ENCODE measurements at regions not wholly inside any gene's neighbourhood (a gene's known extent, or its start where the extent isn't known, plus 50 kb on each side); places are given as distances from the start of the nearest gene placed in this dataset.

GRCh38 chr21:22343303-22343702 lies 1345.1 kb downstream of the NCAM2 start:
- H3K4me3 Mint-ChIP-seq = no peak overlapping the region
- H3K9me3 ChIP-seq (ENCODE audit: control insufficient read depth in 1 of 2, low read length in 2 of 2) = peaks cover 0 to 4% of the 10 kb centered on the region in 2 donors
- intact Hi-C loops (cut with micrococcal nuclease) = no loop called here
- H3K4me1 Mint-ChIP-seq = no peaks in the 10 kb centered on the region
- H3K27me3 Mint-ChIP-seq = no peaks in the 10 kb centered on the region
- no peaks in the 10 kb centered on the region for H3K27me3 ChIP-seq (ENCODE audit: insufficient read depth, low read length)
- no peaks in the 10 kb centered on the region for H3K36me3 ChIP-seq (ENCODE audit: insufficient read depth, low read length)
- H3K27ac ChIP-seq (ENCODE audit: low read depth, low read length) = no peak overlapping the region
- no peaks in the 10 kb centered on the region for H3K4me1 ChIP-seq (ENCODE audit: insufficient read depth, low read length)
- no peaks in the 10 kb centered on the region for H3K36me3 Mint-ChIP-seq
- H3K4me3 ChIP-seq (ENCODE audit: low read length in 2 of 2) = no peak overlapping the region
- no peak for DNase-seq
- no peak overlapping the region for H3K27ac Mint-ChIP-seq
- H3K9me3 Mint-ChIP-seq = peaks cover 2 to 41% (median 20%) of the 10 kb centered on the region in 8 donors
- ChIA-PET POLR2A (ENCODE audit: partially characterized antibody) (no interaction called here), CTCF (ENCODE audit: partially characterized antibody) (no interaction called here)

GRCh38 chr21:22343721-22344120 lies 1345.5 kb downstream of the NCAM2 start:
- Mint-ChIP-seq H3K4me3 (no peak overlapping the region), H3K27me3 (no peaks in the 10 kb centered on the region), H3K36me3 (no peaks in the 10 kb centered on the region), H3K9me3 (peaks cover 2 to 40% (median 19%) of the 10 kb centered on the region in 8 donors), H3K27ac (no peak overlapping the region), H3K4me1 (no peaks in the 10 kb centered on the region)
- Histone ChIP-seq H3K27me3 (ENCODE audit: insufficient read depth, low read length) (no peaks in the 10 kb centered on the region), H3K4me1 (ENCODE audit: insufficient read depth, low read length) (no peaks in the 10 kb centered on the region), H3K36me3 (ENCODE audit: insufficient read depth, low read length) (no peaks in the 10 kb centered on the region), H3K27ac (ENCODE audit: low read depth, low read length) (no peak overlapping the region), H3K4me3 (ENCODE audit: low read length in 2 of 2) (no peak overlapping the region), H3K9me3 (ENCODE audit: control insufficient read depth in 1 of 2, low read length in 2 of 2) (peaks cover 0 to 4% of the 10 kb centered on the region in 2 donors)
- ChIA-PET POLR2A (ENCODE audit: partially characterized antibody) (no interaction called here), CTCF (ENCODE audit: partially characterized antibody) (no interaction called here)
- DNase-seq = no peak
- intact Hi-C loops (cut with micrococcal nuclease) = no loop called here

DNA sequence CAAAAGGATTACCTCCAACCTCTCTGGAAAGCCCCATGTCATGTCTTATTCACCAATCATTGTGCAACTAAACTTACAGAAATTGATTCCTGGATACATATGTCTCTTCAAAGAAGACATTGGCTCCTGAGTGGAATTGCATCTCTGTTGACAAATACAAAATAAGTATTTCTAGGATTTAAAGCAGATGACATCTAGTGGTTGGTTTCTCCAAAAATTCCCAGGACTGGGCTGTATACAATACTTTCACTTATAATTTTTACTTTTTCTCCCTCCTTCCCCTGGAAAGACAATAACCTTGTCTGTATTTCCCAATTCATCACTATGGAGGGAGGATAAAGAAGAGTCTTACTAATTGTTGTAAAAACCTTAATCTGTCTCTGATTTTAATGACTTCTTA lies 1347.4 kb downstream of the NCAM2 start:
- Histone ChIP-seq H3K27ac (ENCODE audit: low read depth, low read length) (no peak overlapping the region), H3K36me3 (ENCODE audit: insufficient read depth, low read length) (no peaks in the 10 kb centered on the region), H3K9me3 (ENCODE audit: control insufficient read depth in 1 of 2, low read length in 2 of 2) (no peaks in the 10 kb centered on the region), H3K27me3 (ENCODE audit: insufficient read depth, low read length) (no peaks in the 10 kb centered on the region), H3K4me1 (ENCODE audit: insufficient read depth, low read length) (no peaks in the 10 kb centered on the region), H3K4me3 (ENCODE audit: low read length in 2 of 2) (no peak overlapping the region)
- ChIA-PET CTCF (ENCODE audit: partially characterized antibody) (no interaction called here), POLR2A (ENCODE audit: partially characterized antibody) (no interaction called here)
- Mint-ChIP-seq H3K4me1 (no peaks in the 10 kb centered on the region), H3K9me3 (peaks cover 2 to 27% (median 12%) of the 10 kb centered on the region in 8 donors), H3K36me3 (no peaks in the 10 kb centered on the region), H3K4me3 (no peak overlapping the region), H3K27ac (no peak overlapping the region), H3K27me3 (no peaks in the 10 kb centered on the region)
- intact Hi-C loops (cut with micrococcal nuclease) = no loop called here
- no peak for DNase-seq

DNA sequence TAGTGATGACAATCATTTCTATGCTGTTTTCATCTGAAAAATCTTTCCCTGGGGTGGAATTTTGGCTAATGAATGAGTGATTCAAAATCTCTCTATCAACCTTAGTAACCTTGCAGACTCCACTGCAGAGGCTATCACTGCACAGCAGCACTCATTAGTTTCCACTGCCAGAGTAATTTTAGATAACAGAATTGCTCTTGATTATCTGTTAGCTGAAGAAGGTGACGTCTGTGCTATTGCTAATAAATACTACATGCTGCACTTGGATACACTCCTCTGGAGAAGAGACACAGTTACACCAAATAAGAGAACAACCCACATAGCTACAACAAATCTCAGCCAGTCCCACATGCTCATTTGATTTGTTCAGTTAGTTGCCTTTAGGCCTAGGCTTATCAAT lies 1348.4 kb downstream of the NCAM2 start:
- Mint-ChIP-seq H3K9me3 (peaks cover 2 to 22% (median 13%) of the 10 kb centered on the region in 8 donors), H3K4me3 (no peak overlapping the region), H3K4me1 (no peaks in the 10 kb centered on the region), H3K36me3 (no peaks in the 10 kb centered on the region), H3K27ac (no peak overlapping the region), H3K27me3 (no peaks in the 10 kb centered on the region)
- Histone ChIP-seq H3K4me1 (ENCODE audit: insufficient read depth, low read length) (no peaks in the 10 kb centered on the region), H3K36me3 (ENCODE audit: insufficient read depth, low read length) (no peaks in the 10 kb centered on the region), H3K27me3 (ENCODE audit: insufficient read depth, low read length) (no peaks in the 10 kb centered on the region), H3K9me3 (ENCODE audit: control insufficient read depth in 1 of 2, low read length in 2 of 2) (no peaks in the 10 kb centered on the region), H3K4me3 (ENCODE audit: low read length in 2 of 2) (no peak overlapping the region), H3K27ac (ENCODE audit: low read depth, low read length) (no peak overlapping the region)
- intact Hi-C loops (cut with micrococcal nuclease) = no loop called here
- CTCF ChIA-PET (ENCODE audit: partially characterized antibody) = no interaction called here
- POLR2A ChIA-PET (ENCODE audit: partially characterized antibody) = no interaction called here
- no peak for DNase-seq

DNA sequence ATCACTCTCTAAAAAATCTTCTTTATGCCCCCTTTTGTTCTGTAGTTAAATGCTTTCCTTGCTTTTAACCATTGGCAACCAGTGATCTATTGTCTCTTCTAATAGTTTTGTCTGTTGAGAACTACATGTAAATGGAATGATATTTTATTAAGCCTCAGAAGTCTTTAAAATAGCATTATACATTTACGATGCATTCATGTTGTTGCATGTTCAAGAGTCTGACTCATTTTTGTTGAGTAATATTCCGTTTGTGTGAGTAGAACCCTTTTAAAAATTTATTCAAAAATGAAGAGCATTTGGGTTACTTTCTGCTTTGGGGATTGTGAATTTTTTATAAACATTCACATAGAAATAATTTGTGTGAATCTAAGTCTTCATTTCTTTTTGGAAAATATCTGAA lies 1352.9 kb downstream of the NCAM2 start:
- Histone ChIP-seq H3K36me3 (ENCODE audit: insufficient read depth, low read length) (no peaks in the 10 kb centered on the region), H3K4me3 (ENCODE audit: low read length in 2 of 2) (no peak overlapping the region), H3K4me1 (ENCODE audit: insufficient read depth, low read length) (no peaks in the 10 kb centered on the region), H3K27me3 (ENCODE audit: insufficient read depth, low read length) (no peaks in the 10 kb centered on the region), H3K9me3 (ENCODE audit: control insufficient read depth in 1 of 2, low read length in 2 of 2) (no peaks in the 10 kb centered on the region), H3K27ac (ENCODE audit: low read depth, low read length) (no peak overlapping the region)
- intact Hi-C loops (cut with micrococcal nuclease) = no loop called here
- DNase-seq = no peak
- no peaks in the 10 kb centered on the region for H3K27me3 Mint-ChIP-seq
- H3K9me3 Mint-ChIP-seq = peaks cover 0 to 19% (median 6%) of the 10 kb centered on the region in 8 donors
- ChIA-PET POLR2A (ENCODE audit: partially characterized antibody) (no interaction called here), CTCF (ENCODE audit: partially characterized antibody) (no interaction called here)
- no peak overlapping the region for H3K27ac Mint-ChIP-seq
- no peaks in the 10 kb centered on the region for H3K36me3 Mint-ChIP-seq
- no peak overlapping the region for H3K4me3 Mint-ChIP-seq
- no peaks in the 10 kb centered on the region for H3K4me1 Mint-ChIP-seq

DNA sequence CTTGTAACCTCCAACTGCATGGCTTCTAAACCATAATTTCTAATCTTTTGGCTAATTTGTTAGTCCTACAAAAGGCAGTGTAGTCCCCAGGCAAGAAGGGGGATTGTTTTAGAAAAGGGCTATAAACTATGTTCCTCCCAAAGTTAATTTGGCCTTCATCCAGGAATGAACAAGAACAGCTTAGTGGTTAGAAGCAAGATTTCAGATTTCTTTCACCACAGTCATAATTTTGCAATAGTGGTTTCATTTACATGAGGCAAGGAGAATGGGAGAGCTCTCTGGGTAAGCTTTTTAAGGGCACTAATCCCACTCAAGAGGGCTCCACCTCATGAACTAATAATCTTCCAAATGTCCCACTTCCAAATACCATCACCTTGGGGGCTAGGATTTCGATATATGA lies 1353.9 kb downstream of the NCAM2 start:
- peaks cover 0 to 17% (median 5%) of the 10 kb centered on the region in 8 donors for H3K9me3 Mint-ChIP-seq
- H3K27ac Mint-ChIP-seq = no peak overlapping the region
- no peak overlapping the region for H3K4me3 Mint-ChIP-seq
- Histone ChIP-seq H3K27ac (ENCODE audit: low read depth, low read length) (no peak overlapping the region), H3K9me3 (ENCODE audit: control insufficient read depth in 1 of 2, low read length in 2 of 2) (no peaks in the 10 kb centered on the region), H3K4me3 (ENCODE audit: low read length in 2 of 2) (no peak overlapping the region), H3K4me1 (ENCODE audit: insufficient read depth, low read length) (no peaks in the 10 kb centered on the region), H3K27me3 (ENCODE audit: insufficient read depth, low read length) (no peaks in the 10 kb centered on the region), H3K36me3 (ENCODE audit: insufficient read depth, low read length) (no peaks in the 10 kb centered on the region)
- no peaks in the 10 kb centered on the region for H3K36me3 Mint-ChIP-seq
- POLR2A ChIA-PET (ENCODE audit: partially characterized antibody) = no interaction called here
- CTCF ChIA-PET (ENCODE audit: partially characterized antibody) = no interaction called here
- intact Hi-C loops (cut with micrococcal nuclease) = no loop called here
- no peaks in the 10 kb centered on the region for H3K4me1 Mint-ChIP-seq
- H3K27me3 Mint-ChIP-seq = no peaks in the 10 kb centered on the region
- no peak for DNase-seq

DNA sequence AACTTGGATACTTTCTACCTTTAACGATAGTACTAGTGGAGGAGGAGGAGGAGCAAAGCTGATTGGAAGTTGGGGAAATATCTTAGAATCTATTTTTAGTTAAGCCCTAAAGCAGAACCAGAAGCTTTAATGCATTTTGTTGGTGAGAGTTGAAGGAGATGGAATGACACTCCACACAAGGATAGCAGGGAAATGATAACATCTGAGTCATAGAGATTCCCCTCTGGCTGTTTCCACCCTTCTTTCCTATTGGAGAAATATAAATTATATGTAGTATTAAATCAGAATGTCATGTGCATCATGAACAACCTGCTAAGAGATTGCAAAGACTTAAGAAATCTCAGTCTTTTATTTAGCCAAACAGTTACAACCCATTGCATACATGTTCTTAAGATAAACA lies 1357.7 kb downstream of the NCAM2 start:
- Histone ChIP-seq H3K36me3 (ENCODE audit: insufficient read depth, low read length) (no peaks in the 10 kb centered on the region), H3K4me1 (ENCODE audit: insufficient read depth, low read length) (no peaks in the 10 kb centered on the region), H3K27me3 (ENCODE audit: insufficient read depth, low read length) (no peaks in the 10 kb centered on the region), H3K4me3 (ENCODE audit: low read length in 2 of 2) (no peak overlapping the region), H3K9me3 (ENCODE audit: control insufficient read depth in 1 of 2, low read length in 2 of 2) (no peaks in the 10 kb centered on the region), H3K27ac (ENCODE audit: low read depth, low read length) (no peak overlapping the region)
- Mint-ChIP-seq H3K27me3 (no peaks in the 10 kb centered on the region), H3K4me3 (no peak overlapping the region), H3K9me3 (peaks cover 0 to 10% (median 3%) of the 10 kb centered on the region in 8 donors), H3K4me1 (no peaks in the 10 kb centered on the region), H3K27ac (no peak overlapping the region), H3K36me3 (no peaks in the 10 kb centered on the region)
- ChIA-PET POLR2A (ENCODE audit: partially characterized antibody) (no interaction called here), CTCF (ENCODE audit: partially characterized antibody) (no interaction called here)
- no peak for DNase-seq
- intact Hi-C loops (cut with micrococcal nuclease) = no loop called here

GRCh38 chr21:22356663-22357062 lies 1358.5 kb downstream of the NCAM2 start:
- ChIA-PET POLR2A (ENCODE audit: partially characterized antibody) (no interaction called here), CTCF (ENCODE audit: partially characterized antibody) (no interaction called here)
- Histone ChIP-seq H3K27ac (ENCODE audit: low read depth, low read length) (no peak overlapping the region), H3K27me3 (ENCODE audit: insufficient read depth, low read length) (no peaks in the 10 kb centered on the region), H3K4me1 (ENCODE audit: insufficient read depth, low read length) (no peaks in the 10 kb centered on the region), H3K36me3 (ENCODE audit: insufficient read depth, low read length) (no peaks in the 10 kb centered on the region), H3K9me3 (ENCODE audit: control insufficient read depth in 1 of 2, low read length in 2 of 2) (no peaks in the 10 kb centered on the region), H3K4me3 (ENCODE audit: low read length in 2 of 2) (no peak overlapping the region)
- H3K4me1 Mint-ChIP-seq = no peaks in the 10 kb centered on the region
- peaks cover 0 to 9% (median 3%) of the 10 kb centered on the region in 8 donors for H3K9me3 Mint-ChIP-seq
- H3K4me3 Mint-ChIP-seq = no peak overlapping the region
- no peak for DNase-seq
- intact Hi-C loops (cut with micrococcal nuclease) = no loop called here
- H3K27ac Mint-ChIP-seq = no peak overlapping the region
- no peaks in the 10 kb centered on the region for H3K36me3 Mint-ChIP-seq
- H3K27me3 Mint-ChIP-seq = no peaks in the 10 kb centered on the region

All from CD4-positive, alpha-beta memory T cell (primary cell).